ENCODE measurements at regions not wholly inside any gene's neighbourhood (a gene's known extent, or its start where the extent isn't known, plus 50 kb on each side); places are given as distances from the start of the nearest gene placed in this dataset.

- TF ChIP-seq ELF4 (CRISPR knock-in tag; IDR thresholded peaks at IDR 0.05; ENCODE audit: low read depth), result no peak
- no peak for TF ChIP-seq USF2 (CRISPR knock-in tag; IDR thresholded peaks at IDR 0.05)
- TF ChIP-seq JUN (CRISPR knock-in tag; IDR thresholded peaks at IDR 0.05), result no peak
- no peak for TF ChIP-seq IRF2 (CRISPR knock-in tag; IDR thresholded peaks at IDR 0.05; ENCODE audit: borderline replicate concordance, low read depth)
- no peak for TF ChIP-seq CREM (CRISPR knock-in tag; IDR thresholded peaks at IDR 0.05)
- TF ChIP-seq E2F1 (CRISPR knock-in tag; IDR thresholded peaks at IDR 0.05), result no peak
- TF ChIP-seq NR2C2 (CRISPR knock-in tag; IDR thresholded peaks at IDR 0.05), result no peak
- TF ChIP-seq NR3C1 (CRISPR knock-in tag; conservative IDR thresholded peaks at IDR 0.05; ENCODE audit: low read depth), result no peak
Measured at GRCh38 chr5:158154226-158155005, 295.5 kb upstream of the CLINT1 start.

Data from WTC11 (cell line).